NCI-H748 (cell line): ENCODE measurements at regions not wholly inside any gene's neighbourhood (a gene's known extent, or its start where the extent isn't known, plus 50 kb on each side); places are given as distances from the start of the nearest gene placed in this dataset.
"Not testable (repeated sequence)": the region's sequence is repeated elsewhere in the genome, so short reads cannot be mapped to it uniquely, and the experiment has no call there.

Experiments
- DNase-seq: peaks from one replicate; lab custom pipeline; 2025; ENCODE audit not compliant: unreplicated experiment; lab: John Stamatoyannopoulos, UW

DNA sequence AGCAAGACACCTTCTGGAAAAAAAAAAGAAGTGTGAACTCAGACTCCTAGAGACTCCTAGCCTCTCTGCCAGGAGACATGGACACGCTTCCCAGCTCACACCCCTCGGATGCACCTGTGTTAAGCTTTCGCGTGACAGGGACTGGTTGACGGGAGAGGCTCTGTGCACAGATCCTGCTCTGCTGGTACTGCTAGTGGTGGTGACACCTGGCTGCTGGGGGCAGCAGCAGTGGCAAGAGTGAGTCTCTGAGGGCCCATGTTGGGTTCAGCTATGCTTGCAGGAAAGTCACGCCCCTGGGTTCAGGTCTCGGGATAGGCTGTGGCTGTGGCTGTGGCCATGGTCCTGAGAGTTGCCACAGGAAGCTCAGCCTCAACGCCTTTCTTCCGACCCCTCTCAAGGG lies 81.1 kb downstream of the XRCC2 start:
- no peak for DNase-seq

DNA sequence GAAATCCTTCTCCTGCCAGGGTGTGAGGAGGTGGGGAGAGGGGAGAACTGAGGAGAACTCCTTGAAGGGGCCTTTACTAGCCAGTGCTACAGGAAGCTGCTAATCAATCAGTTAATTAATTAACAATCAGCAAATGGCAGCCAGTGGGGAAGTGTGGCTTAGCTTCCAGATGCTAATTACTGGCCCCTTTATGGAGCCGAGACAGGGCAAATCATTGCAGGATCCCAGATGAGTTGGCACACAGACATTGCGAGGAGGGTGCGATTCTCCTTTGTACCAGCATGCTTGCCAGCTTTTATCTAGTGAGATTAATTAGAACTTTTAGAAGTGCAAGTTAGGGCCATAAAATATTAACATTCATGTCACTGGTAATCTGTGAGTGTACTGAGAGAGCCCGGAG lies 84.0 kb downstream of the XRCC2 start:
- DNase-seq = no peak

DNA sequence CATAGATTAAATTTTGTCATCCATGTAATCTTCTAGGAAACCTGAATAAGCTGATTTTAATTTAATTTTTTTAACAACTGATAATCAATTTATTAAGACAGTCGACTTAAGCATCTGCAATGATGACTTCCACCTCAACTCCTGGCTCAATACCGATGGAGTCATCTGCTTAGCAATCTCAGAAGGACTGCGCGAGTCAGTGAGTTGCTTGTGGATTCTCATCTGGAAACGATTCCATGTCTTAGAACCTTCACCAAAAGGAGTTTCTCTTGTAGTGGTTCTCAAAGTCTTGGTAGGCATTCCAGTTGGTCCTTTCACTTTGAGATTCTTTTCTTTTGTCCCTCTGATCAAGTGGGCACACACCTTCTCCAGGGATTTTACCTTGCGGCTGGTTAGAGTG lies 85.5 kb downstream of the XRCC2 start:
- DNase-seq = no peak

DNA sequence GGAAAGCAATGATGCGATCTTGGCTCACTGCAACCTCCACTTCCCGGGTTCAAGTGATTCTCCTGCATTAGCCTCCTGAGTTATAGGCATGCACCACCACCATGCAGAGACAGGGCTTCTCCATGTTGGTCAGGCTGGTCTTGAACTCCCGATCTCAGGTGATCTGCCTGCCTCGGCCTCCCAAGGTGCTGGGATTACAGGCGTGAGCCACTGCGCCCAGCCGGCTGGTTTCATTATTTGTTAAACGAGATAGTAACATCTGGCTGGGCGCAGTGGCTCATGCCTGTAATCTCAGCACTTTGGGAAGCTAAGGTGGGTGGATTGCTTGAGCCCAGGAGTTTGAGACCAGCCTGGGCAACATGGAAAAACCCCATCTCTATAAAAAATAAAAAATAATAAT lies 86.1 kb downstream of the XRCC2 start:
- DNase-seq = not testable (repeated sequence)

DNA sequence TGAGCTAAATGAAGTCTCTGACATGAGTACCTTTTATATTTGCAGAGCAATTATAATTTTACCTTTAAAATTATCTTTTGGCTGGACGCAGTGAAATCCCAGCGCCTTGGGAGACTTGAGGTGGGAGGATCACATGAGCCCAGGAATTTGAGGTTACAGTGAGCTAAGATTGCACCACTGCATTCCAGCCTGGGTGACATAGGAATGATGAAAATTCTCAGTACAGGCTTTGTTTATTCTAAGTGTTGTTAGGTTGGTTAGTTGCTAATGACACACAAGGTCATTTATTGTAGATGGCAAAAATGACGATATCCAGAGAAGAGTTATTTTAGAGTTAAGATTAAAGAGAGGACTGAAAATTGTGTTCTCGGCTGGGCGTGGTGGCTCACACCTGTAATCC lies 87.6 kb downstream of the XRCC2 start:
- no peak for DNase-seq

DNA sequence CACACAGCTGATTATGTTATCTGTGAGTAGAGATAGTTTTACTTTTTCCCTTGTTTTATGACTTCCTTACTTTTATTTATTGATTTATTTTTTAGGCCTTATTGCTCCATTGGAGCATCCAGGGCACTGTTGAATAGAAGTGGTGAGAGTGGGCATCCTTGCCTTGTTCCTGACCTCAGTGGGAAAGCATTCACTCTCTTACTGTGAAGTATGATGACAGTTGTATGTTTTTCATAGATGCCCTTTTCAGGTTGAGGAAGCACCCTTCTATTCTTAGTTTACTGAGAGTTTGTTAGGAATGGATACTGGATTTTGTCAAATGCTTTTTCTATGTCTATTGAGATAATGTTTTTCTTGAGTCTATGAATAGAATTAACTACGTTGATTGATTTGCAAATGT lies 88.6 kb downstream of the XRCC2 start:
- no peak for DNase-seq

DNA sequence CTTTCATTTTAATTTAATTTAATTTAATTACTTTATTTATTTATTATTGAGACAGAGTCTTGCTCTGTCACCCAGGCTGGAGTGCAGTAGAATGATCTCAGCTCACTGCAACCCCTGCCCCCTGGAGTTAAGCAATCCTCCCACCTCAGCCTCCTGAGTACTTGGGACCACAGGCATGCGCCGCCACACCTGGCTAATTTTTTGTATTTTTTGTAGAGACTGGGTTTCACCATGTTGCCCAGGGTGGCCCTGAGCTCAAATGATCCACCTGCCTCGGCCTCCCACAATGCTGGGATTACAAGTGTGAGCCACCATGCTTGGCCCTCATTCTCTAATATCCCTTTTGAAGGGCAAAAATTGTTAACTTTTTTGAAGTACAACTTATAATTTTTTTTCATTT lies 92.9 kb downstream of the XRCC2 start:
- DNase-seq = no peak

DNA sequence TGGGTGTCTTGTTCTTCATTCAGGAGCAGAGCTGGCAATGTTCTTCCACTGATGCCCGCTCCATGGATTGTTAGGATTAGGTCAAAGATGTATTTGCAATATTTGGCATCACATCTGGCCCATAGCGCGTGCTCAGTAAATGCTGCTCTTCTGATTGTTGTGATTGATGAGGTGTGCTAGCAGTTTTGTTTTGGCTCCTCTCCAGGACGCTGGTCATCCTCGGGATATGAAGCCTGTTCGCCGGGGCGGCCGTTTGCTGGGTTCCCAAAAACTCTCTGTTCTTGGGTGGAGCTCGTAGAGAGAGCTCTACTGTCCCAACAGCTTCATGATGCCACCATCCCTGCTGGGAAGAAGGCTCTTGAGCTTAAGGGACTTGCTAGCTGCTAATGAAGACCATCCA lies 96.9 kb downstream of the XRCC2 start:
- DNase-seq = peak; percentile 21

DNA sequence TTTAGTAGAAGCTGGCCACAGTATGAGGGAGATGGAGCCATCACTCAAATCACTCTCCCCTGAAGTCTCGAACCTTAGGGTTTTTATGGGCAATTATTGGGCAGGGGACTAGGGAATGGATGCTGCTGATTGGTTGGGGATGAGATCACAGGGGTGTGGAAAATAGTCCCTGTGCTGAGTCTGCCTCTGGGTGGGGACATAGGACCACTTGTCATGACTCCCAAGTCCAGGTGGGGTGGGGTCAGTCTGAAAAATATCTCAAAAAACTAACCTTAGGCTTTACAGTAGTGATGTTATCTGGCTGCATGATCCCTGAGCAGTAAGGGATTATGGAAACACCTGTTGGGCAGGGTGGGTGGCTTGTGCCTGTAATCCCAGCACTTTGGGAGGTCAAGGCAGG lies 98.6 kb downstream of the XRCC2 start:
- no peak for DNase-seq

DNA sequence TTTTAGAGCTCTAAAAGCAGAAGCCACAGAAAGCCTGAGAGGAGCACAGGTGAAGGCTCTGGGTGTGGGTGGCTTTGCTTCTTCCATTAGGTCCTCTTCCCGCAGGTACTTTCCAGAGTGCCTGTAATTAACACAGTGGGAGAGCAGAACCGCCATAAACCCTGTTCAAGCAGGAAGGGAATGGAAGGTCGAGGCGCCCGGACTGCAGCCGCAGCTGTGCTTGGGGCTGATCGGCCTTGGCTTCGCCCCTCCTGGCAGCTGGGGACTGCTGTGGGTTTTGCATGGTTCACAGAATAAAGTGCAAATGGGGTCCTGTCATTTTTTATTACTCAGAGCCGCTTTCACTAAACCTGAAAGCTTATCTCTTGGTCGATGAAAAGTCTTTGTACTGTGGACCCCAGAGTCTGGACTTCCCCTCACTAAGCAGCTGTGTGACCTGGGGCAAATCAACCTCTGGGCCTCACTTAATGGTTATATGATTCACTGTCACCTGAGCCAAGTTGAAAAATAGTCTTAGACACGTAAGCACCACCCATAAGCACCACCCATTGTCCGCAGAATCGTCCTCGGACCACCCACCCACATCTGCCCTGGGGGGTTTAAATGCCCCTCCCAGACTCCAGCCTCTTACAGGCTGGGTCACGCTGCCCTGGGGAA lies 100.9 kb downstream of the XRCC2 start:
- DNase-seq = peak; percentile 76

DNA sequence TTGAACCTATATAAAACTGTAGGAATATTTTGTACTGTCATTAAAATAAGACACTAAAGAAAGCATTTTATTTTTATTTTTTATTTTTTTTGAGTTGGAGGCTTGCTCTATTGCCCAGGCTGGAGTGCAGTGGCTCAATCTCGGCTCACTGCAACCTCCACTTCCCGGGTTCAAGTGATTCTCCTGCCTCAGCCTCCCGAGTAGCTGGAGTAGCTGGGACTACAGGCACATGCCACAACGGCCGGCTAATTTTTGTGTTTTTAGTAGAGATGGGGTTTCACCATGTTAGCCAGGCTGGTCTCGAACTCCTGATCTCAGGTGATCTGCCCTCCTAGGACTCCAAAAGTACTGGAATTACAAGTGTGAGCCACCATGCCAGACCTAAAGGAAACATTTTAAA lies 102.8 kb downstream of the XRCC2 start:
- DNase-seq = not testable (repeated sequence)

DNA sequence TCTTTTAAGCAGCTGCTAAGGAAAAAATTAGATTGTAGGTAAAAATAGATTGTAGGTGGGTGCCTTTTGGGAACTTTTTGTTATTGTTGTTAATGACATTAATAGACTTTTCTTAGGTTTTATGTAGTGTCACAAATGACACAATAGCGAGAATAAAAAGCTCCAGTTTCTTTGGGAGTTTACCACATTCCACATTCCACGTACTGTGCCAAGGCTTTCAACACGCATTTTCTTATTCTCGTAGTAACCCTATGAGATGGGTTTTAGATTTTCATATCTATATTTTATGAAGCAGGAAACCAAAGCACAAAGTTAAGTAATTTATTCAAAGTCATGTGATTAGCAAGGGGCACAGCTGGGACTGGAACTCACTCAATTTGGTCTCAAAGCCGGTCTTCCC lies 103.8 kb downstream of the XRCC2 start:
- DNase-seq = no peak

DNA sequence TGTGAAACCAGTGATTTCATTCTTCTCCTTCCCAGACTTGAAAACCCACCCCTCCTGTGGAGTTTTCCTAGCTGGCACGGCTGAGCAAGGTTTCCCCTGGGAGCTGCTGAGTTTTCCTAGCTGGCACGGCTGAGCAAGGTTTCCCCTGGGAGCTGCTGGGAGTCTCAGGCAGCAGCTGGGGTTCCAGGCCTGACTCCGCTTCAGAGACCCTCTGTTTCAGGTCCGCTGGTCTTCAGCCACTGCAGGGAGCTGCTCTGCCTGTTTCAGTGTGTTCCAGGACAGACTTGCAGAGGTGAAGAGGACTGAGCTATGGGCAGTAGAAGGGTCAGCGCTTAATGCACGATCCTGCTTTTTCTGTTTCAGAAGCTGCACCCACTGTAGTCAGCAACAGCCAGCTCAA lies 104.9 kb downstream of the XRCC2 start:
- DNase-seq = no peak

DNA sequence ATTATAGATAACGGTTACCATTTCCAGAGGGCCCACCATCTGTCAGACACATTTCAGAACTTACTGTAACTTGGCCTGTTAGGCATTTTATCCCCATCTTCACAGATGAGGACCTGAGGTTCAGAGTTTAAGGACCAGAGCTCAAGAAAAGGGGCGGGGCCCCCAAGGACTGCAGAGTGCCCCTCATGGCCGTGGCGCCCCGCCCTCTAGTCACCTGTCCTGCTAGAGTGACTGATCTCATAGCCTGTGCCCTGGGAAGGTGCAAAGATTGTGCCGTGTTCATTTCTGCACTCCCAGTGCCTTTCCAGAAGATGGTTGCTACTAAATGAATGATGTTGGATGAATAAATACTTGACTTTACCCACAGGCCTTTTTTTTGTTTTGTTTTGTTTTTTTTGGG lies 107.0 kb downstream of the XRCC2 start:
- no peak for DNase-seq

DNA sequence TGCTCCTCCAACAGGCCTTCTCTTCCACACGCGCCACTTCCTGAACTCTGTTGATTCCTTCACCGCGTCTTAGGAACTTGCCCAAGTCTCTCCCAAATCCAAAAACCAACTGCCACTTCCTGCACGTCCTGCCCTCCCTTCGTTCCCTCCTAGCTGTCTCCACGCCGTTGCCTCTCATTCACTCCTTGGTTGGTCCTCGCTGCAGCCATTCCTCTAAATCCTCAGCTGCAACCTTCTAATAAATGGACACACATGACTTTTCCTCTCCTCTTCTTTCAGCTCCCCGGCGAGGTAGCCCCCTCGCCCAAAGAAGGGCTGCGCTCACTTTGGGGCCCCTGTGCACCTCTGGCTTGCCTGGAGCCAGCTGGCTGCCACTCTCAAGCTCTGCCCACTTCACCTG lies 110.2 kb downstream of the XRCC2 start:
- DNase-seq = no peak

DNA sequence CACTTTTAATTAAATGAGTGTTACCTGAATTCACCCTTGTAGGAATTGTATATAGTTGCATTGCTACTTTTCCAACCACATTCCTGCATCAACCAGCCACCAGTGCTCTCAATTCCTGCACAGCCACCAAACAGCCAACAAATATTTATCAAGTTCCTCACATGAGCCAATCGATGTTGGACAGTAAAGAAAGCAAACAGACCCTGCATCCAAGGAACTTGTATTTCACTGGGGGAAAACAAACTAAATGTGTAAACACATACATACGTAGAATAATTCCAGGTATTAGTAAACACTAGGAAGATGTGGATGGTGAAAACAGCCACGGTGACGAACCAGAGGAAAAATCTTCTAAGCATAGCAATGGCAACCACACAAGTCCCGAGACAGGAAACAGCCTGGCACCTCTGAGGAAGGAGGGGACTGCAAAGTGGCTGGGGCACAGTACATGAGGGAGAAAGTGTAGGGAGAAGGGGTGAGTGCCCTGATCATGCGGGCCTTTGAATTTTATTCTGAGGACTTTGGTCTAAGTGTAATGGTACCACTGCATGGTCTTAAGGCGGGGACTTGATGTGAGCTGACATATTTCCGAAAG lies 111.2 kb downstream of the XRCC2 start:
- no peak for DNase-seq

DNA sequence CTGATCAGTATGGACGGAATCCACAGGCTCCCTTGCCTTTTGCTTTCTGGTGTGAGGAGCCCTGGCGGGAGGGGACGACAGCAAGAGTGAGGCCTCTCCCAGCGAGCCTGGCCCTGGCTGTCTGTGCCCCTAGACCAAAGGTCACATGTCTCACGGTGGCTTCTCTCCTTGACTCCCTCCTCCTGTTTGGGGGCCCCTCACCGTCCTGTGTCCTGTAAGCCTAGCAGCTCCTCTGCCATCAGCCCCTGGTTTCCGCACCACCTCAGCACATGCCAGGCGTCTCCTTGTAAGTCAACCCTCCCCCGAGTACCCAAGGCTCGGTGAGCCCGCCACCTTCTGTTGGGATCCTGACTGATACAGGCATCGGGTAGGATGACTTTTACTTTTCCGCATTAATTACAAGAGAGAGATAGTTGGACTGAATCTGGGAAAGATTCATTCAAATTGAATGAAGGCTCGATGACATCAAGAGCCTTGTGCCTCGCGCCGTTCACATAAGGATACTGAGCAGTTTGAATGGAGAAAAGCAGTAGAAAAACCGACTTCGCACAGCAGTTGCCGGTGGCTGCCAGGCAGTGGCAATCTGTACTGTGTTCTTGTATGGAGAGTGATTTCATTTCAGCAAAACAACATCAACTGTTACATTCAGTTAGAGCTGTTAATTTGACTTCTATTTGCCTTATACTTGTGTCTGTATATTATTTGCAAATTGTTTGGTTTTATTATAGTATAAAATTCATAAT lies 119.8 kb downstream of the XRCC2 start:
- DNase-seq = no peak

DNA sequence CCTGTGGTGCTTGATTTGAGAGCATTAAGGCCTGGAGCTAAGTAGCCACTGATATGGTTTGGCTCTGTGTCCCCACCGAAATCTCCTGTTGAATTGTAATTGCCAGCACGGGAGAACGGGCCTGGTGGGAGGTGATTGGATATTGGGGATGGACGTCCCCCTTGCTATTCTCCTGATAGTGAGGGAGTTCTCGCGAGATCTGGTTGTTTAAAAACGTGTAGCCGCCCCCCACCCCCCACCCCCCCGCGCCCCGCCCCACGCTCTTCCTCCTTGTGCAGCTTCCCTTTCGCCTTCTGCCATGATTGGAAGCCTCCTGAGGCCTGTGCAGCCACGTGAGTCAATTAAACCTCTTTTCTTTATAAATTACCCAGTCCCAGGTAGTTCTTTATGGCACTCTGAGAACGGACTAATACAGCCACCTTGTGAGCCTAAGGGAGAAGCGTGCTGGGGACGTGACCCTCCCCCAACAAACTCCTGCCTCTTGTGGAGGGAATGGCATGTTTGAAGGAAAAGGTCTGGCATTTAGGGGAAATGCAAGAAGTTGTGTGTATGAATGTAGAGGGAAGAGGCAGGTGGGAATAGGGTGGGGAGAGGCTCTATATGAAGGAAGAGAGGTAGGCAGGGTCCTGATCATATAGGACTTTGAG lies 118.0 kb upstream of the KMT2C start:
- DNase-seq = no peak

DNA sequence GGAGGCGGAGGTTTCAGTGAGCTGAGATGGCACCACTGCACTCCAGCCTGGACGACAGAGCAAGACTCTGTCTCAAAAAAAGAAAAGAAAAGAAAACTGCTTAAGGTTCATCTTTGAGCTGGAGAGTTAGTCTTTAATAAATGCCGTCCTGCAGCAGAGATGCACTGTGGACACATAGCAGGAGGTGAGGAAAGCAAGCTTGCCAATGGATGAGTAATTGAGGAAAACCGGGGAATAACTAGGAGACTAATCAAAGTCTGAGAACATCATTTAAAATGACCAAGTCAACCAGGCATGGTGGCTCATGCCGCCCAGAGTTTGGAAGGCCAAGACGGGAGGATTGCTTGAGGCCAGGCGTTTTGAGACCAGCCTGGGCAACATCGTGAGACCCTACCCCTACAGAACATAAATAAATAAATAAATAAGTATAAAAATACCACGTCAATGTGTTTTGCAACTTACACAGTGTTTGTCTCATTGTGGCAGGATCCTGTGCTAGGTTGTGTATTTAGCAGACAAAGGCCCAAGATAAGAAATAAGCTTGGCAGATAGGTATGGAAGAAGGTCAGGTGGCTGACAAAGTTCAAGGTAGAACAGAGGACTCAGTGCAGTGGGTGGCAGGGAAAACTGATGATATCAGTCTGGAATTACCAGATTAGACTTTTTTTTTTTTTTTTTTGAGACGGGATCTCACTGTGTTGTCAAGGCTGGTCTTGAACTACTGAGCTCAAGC lies 115.7 kb upstream of the KMT2C start:
- no peak for DNase-seq

DNA sequence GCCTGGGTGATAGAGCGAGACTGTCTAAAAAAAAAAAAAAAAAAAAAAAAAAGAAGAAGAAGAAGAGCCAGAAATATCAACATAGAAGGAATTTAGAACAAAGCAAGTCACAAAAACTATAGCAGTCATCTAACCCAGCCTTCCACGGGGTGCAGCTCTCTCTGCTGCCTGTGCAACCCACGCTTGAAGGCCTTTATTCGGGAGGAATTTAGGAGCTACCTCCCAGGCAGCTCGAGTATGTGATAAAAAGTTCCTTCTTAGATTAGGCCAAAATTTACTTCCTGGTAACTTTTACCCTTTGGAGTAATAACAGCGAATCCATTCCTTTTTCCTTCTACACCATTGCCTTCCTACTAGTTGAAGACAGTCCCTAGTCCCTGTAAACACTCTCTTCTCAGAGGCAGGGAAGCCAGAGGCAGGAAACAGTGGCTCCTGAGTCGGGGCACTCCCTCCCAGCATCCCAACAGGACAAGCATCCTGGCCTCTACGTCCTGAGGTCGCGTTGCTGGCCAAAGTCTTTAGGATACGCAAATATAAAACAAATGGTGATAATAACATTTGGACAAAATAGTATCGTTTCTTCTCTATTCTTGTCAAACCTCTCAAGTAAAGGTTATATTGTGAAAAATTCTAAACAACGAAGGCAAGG lies 109.3 kb upstream of the KMT2C start:
- no peak for DNase-seq

DNA sequence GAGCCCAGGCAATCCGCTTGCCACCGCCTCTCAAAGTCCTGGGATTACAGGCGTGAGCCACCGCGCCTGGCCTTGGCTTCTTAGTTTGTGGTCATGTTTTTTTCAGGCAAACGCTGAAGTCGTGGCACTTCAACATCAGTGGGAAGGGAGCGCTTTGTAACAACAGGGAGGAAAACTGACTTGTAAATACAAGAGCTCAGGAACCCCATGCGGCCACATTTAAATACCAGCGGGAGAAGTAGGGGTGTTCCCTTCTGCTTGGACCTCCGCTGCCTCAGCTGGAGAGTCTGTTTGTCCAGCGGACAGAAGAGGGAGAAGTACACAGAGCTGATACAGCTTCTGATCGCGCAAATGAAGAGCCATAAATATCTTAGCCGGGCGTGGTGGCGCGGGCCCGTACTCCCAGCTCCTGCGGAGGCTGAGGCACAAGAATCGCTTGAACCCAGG lies 108.7 kb upstream of the KMT2C start:
- peak; percentile 14 for DNase-seq
